Thyroid gland (tissue), 4 donors: ENCODE measurements at regions not wholly inside any gene's neighbourhood (a gene's known extent, or its start where the extent isn't known, plus 50 kb on each side); places are given as distances from the start of the nearest gene placed in this dataset.

ENCODE experiments used
- CTCF ChIP-seq, 6 experiments: fragments of 200-600 bp in 3 of 6; fragments of 450-650 bp in 3 of 6; sonication (generic) in 3 of 6; IDR thresholded peaks; one replicate each; pipeline ENCODE4 v1.5.1; 2016 to 2019; ENCODE audit warnings: antibody characterized with exemption in 6 of 6, mild to moderate bottlenecking in 2 of 6, inconsistent platforms in 1 of 6, moderate library complexity in 1 of 6
- POLR2A ChIP-seq, 2 donors: fragments of 450-650 bp; IDR thresholded peaks; one replicate each; pipeline ENCODE4 v1.6.1; 2017; ENCODE audit warnings: antibody characterized with exemption in 2 of 2, mild to moderate bottlenecking in 2 of 2, moderate library complexity in 1 of 2

GRCh38 chr4:28744066-28744465 is 1883.4 kb downstream of the STIM2 start:
- no peak for TF ChIP-seq POLR2A (IDR thresholded peaks at IDR 0.05)
- no peak for TF ChIP-seq CTCF (IDR thresholded peaks at IDR 0.05)
